Psoas muscle (tissue), 7 donors: ENCODE measurements at regions not wholly inside any gene's neighbourhood (a gene's known extent, or its start where the extent isn't known, plus 50 kb on each side); places are given as distances from the start of the nearest gene placed in this dataset.

Source experiments
- ATAC-seq, 4 donors: fragments of 200-7000 bp; cut with Tn5 transposase; one replicate each; pipeline ENCODE4 v1.9.1; 2020; ENCODE audit warnings: moderate library complexity in 3 of 4, mild to moderate bottlenecking in 2 of 4
- DNase-seq, 2 donors: peaks; one replicate each; pipeline ENCODE4 v3.0.0-alpha.2; 2020
- H3K27ac ChIP-seq: fragments of 200-600 bp; one replicate; pipeline ENCODE4 v1.8.0; 2022
- H3K27me3 ChIP-seq, 3 donors: fragments of 200-600 bp in 1 of 3; one replicate each; pipeline versions ENCODE4 v1.6.1 to v1.8.0; 2013 to 2022; ENCODE audit warnings: low read length in 2 of 3, mild to moderate bottlenecking in 2 of 3, moderate library complexity in 1 of 3; ENCODE audit not compliant: insufficient read depth in 3 of 3
- H3K36me3 ChIP-seq, 2 donors: fragments of 200-600 bp in 1 of 2; one replicate each; pipeline versions ENCODE4 v1.6.1 to v1.8.0; 2013 to 2022; ENCODE audit warnings: low read depth in 1 of 2, mild to moderate bottlenecking in 1 of 2, moderate library complexity in 1 of 2; ENCODE audit not compliant: insufficient read depth in 1 of 2
- H3K4me1 ChIP-seq: fragments of 200-600 bp; one replicate; pipeline ENCODE4 v1.8.0; 2022
- H3K4me3 ChIP-seq: fragments of 200-600 bp; one replicate; pipeline ENCODE4 v1.8.0; 2022; ENCODE audit warnings: mild to moderate bottlenecking
- H3K9me3 ChIP-seq: fragments of 200-600 bp; one replicate; pipeline ENCODE4 v1.8.0; 2022
- CTCF ChIP-seq: fragments of 200-600 bp; IDR thresholded peaks from one replicate; pipeline ENCODE4 v1.8.0; 2022; ENCODE audit warnings: antibody characterized with exemption
- WGBS, 3 donors: extraction: QIAGEN DNeasy Blood & Tissue Kit; methylation state at CpG; one replicate each; pipeline versions ENCODE4 v1.1.6 to v1.1.7; 2013; 5-methylcytosine and 5-hydroxymethylcytosine counted together
- intact Hi-C, 2 donors: fragments of 100-400 bp; cut with DNase I; formaldehyde crosslinking; loops; one replicate each; pipeline versions ENCODE4 v1.11.0 to v1.14.2; 2022
- donor health status: healthy with polysubstance abuse.
- donor health status: DM: no; HTN: no; CAD: no; lungs with moderate emphysema.
- donor health status: Bipolar disorder and iron deficiency.
- donor health status: healthy.
- donor health status: DM: yes; HTN: yes; CAD: no.
- donor health status: DM: no; HTN: no; CAD: no.
- donor health status: DM: yes; HTN: yes; CAD: no.

DNA sequence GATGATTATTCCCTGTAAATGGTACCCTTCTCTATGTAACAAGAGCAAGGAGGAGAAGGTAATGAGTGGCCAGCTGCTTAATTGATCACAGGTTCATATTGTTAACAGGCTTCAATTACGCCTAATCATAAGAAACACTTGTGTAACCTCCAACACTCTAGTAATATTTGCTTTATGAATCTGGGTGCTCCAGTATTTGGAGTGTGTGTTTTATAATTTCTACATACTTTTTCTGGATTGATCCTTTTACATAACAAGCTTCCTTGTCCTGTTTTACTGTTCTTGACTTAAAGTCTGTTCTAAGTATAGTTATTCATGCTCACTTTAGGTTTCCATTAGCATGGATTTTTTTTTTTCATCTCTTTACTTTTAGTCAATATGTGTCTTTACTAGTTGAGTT lies 984.2 kb downstream of the AMY1C start:
- no peak for ATAC-seq
- no peaks in the 10 kb centered on the region for H3K4me1 ChIP-seq
- no peaks in the 10 kb centered on the region for H3K36me3 ChIP-seq
- no peak for DNase-seq
- no peaks in the 10 kb centered on the region for H3K27me3 ChIP-seq
- no peak overlapping the region for H3K4me3 ChIP-seq
- no peaks in the 10 kb centered on the region for H3K9me3 ChIP-seq
- 88 to 94% (median 92%) methylated on average over 1 of the region's 1 CpG for WGBS, 3 donors
- intact Hi-C loops, result no loop called here
- H3K27ac ChIP-seq, result no peak overlapping the region
- TF ChIP-seq CTCF, result no peak

DNA sequence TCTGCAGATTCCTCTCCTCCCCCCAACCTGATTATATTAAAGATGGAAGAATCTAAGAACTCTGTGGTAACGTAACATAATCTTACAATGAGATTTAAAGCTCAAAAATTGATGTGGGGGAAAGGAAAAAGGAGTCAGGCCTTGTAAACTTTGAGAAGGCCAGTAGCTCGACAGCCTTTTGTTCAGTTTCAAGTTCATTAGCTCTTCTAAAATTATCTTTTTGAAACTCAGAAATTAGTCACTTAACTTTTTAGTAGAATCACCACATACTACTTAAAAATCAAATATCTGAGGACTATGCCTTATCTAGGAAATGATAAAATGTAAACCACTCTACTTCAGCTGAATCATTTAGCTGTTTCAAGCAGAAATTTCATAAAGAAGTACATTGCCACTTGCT lies 996.2 kb downstream of the AMY1C start:
- intact Hi-C loops, result no loop called here
- Histone ChIP-seq H3K27me3 (no peaks in the 10 kb centered on the region), H3K36me3 (no peaks in the 10 kb centered on the region), H3K4me3 (no peak overlapping the region), H3K9me3 (no peaks in the 10 kb centered on the region), H3K4me1 (no peaks in the 10 kb centered on the region), H3K27ac (no peak overlapping the region)
- WGBS, 3 donors, result 29 to 30% (median 30%) methylated on average over 2 of the region's 2 CpGs
- DNase-seq (no peak), ATAC-seq (no peak)
- TF ChIP-seq CTCF, result no peak

- Histone ChIP-seq H3K27ac (no peak overlapping the region), H3K9me3 (no peaks in the 10 kb centered on the region), H3K36me3 (no peaks in the 10 kb centered on the region), H3K4me1 (no peaks in the 10 kb centered on the region), H3K4me3 (no peak overlapping the region), H3K27me3 (no peaks in the 10 kb centered on the region)
- no peak for TF ChIP-seq CTCF
- no peak for DNase-seq
- ATAC-seq, result no peak
- intact Hi-C loops, result no loop called here
- 14 to 16% (median 15%) methylated on average over 2 of the region's 2 CpGs for WGBS, 3 donors
These were observed 997.3 kb downstream of the AMY1C start for GRCh38 chr1:104746994-104747393.

DNA sequence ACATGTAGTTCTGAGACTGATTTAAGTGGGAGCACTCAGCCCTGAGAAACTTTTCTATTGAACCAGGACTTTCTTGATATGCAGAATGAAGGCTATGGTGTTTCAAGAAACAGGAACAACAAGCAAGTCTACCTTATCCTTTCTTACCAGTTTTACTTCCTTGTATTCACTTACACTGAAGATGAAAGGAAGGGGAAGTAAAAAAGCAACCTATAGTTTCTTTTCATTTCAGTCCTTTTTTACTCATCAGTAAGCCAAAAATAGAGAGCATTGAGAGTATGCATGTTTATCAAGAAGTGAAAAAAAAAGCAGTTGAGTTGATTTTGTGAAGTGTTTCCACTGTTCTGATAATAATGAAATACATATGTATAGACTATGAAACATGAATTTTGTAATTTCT lies 1010.3 kb downstream of the AMY1C start:
- H3K4me1 ChIP-seq, result no peaks in the 10 kb centered on the region
- no peaks in the 10 kb centered on the region for H3K27me3 ChIP-seq
- intact Hi-C loops, result no loop called here
- H3K36me3 ChIP-seq, result no peaks in the 10 kb centered on the region
- TF ChIP-seq CTCF, result no peak
- no peak overlapping the region for H3K4me3 ChIP-seq
- DNase-seq, result no peak
- no peak for ATAC-seq
- no peak overlapping the region for H3K27ac ChIP-seq
- H3K9me3 ChIP-seq, result no peaks in the 10 kb centered on the region

GRCh38 chr1:104761961-104762570 lies 1012.4 kb downstream of the AMY1C start:
- Histone ChIP-seq H3K4me1 (no peaks in the 10 kb centered on the region), H3K36me3 (no peaks in the 10 kb centered on the region), H3K27ac (no peak overlapping the region), H3K9me3 (no peaks in the 10 kb centered on the region), H3K27me3 (no peaks in the 10 kb centered on the region), H3K4me3 (no peak overlapping the region)
- ATAC-seq (no peak), DNase-seq (no peak)
- TF ChIP-seq CTCF, result no peak
- intact Hi-C loops, result no loop called here
- 41 to 50% (median 47%) methylated on average over 7 of the region's 7 CpGs for WGBS, 3 donors
